H54 (cell line): ENCODE measurements at regions not wholly inside any gene's neighbourhood (a gene's known extent, or its start where the extent isn't known, plus 50 kb on each side); places are given as distances from the start of the nearest gene placed in this dataset.
"Not testable (repeated sequence)": the region's sequence is repeated elsewhere in the genome, so short reads cannot be mapped to it uniquely, and the experiment has no call there.

Source experiments
- DNase-seq: peaks from one replicate; pipeline ENCODE4 v3.0.0; 2011; ENCODE audit warnings: low spot score, mixed read lengths; ENCODE audit not compliant: insufficient read length
- FAIRE-seq: peaks from 3 replicates; lab custom pipeline; 2011; peaks lifted over from hg19 to GRCh38; lab: Jason Lieb, UNC
- POLR2A ChIP-seq: IDR thresholded peaks from 2 replicates; pipeline ENCODE4 v1.6.1; 2011; ENCODE audit warnings: low read depth, mild to moderate bottlenecking, low read length

DNA sequence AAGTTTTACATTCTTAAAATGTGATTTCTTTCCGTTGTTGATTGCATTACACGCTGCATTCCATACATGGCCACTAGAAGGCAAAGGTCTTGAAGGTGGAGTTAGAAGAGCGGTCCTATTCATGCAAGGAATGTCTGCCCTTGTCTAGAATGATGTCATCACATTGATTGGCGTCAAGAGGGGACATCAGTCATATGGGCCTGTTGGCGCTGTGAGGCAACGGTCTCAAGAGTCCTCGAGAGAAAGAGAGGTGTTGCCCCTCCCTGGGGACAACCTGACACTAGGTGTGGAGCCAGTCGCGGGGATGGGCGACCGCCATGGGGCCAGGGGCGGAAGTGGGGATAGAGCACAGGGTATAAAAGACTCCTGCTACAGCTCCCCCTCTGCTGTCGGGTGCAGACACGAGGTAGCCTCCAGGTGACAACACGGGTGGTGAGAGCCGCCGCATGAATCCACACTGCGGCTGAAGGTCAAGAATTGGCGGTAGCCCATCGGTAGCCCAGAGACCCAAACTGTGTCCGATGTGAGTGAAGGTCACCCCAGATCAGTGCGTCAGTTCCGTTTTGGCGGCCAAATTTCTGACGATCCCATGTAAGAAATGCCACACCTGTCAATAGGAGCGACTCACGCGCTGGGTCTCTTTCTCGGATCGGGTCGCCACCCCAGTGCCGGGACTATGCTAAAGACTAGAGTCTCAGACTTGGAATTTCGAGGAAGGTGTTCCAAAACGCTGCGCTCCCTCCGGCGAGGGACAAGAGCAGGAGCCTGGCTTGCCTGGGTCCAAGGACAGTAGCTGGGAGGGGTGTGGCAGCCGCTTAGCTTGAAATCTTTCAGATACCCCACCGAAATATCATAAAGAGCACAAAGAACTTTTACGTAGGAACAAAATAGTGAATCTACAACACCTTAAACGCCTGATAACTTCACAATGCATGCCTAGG, 93.2 kb upstream of the ZNF184 start:
- DNase-seq, result no peak
- FAIRE-seq, result no peak

GRCh38 chr6:27562027-27562410, 89.1 kb upstream of the ZNF184 start:
- DNase-seq, result no peak
- no peak for FAIRE-seq
- TF ChIP-seq POLR2A, result no peak

More for the DNA sequence above, 93.2 kb upstream of the ZNF184 start:
- TF ChIP-seq POLR2A, result no peak

- no peak for TF ChIP-seq POLR2A
- no peak for DNase-seq
- FAIRE-seq, result no peak
These were observed 85.3 kb upstream of the ZNF184 start for GRCh38 chr6:27558028-27558724.

DNA sequence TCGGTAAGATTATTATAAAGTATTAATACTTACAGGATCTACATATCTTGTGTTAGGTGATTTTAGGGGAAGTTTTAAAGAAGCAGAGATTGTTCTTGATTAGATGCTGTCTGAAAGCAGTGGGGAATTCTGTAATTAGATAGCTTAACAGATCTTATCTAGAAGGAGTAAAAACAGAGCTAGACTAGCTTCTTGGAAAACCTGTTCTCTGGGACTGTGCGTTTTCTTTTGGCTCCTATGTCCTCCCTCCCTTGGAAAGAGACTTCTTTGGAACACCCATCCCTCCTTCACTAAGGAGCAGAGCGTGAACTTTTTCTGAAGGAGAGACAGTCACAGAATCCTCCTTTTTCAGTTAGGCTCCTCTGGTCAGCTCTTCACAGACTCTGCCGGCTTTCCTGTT, 83.5 kb upstream of the ZNF184 start:
- DNase-seq (no peak), FAIRE-seq (no peak)
- no peak for TF ChIP-seq POLR2A

GRCh38 chr6:27553123-27553904, 80.4 kb upstream of the ZNF184 start:
- DNase-seq, result no peak
- no peak for TF ChIP-seq POLR2A
- FAIRE-seq, result peak; percentile 85

DNA sequence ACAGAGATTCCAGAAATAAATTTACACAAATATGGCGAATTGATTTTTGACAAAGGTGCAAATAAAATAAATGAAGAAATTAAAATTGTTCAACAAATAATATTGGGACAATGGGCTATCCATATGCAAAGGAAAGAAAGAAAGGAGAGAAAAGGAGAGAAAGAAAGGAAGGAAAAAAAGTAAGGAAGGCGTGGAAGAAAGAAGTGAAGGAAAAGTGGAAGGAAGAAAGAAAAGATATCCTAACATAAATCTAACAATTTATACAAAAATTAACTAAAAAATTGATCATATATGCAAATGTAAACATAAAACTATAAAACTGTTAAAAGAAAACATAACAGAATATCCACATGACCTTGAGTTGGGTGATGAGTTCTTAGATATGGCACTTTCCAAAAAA, 78.7 kb upstream of the ZNF184 start:
- FAIRE-seq (no peak), DNase-seq (no peak)
- no peak for TF ChIP-seq POLR2A

- no peak for FAIRE-seq
- DNase-seq, result no peak
- no peak for TF ChIP-seq POLR2A
These were observed 77.8 kb upstream of the ZNF184 start for GRCh38 chr6:27550692-27551091.

DNA sequence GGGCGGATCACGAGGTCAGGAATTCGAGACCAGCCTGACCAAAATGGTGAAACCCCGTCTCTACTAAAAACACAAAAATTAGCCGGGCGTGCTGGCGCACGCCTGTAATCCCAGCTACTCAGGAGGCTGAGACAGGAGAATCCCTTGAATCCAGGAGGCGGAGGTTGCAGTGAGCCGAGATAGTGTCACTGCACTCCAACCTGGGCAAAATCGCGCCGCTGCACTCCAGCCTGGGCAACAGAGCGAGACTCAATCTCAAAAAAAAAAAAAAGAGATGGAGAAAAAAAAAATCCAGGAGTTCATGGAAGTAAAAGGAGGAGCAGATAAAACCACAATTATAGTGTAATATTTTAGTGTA, 76.3 kb upstream of the ZNF184 start:
- DNase-seq, FAIRE-seq: not testable (repeated sequence)

DNA sequence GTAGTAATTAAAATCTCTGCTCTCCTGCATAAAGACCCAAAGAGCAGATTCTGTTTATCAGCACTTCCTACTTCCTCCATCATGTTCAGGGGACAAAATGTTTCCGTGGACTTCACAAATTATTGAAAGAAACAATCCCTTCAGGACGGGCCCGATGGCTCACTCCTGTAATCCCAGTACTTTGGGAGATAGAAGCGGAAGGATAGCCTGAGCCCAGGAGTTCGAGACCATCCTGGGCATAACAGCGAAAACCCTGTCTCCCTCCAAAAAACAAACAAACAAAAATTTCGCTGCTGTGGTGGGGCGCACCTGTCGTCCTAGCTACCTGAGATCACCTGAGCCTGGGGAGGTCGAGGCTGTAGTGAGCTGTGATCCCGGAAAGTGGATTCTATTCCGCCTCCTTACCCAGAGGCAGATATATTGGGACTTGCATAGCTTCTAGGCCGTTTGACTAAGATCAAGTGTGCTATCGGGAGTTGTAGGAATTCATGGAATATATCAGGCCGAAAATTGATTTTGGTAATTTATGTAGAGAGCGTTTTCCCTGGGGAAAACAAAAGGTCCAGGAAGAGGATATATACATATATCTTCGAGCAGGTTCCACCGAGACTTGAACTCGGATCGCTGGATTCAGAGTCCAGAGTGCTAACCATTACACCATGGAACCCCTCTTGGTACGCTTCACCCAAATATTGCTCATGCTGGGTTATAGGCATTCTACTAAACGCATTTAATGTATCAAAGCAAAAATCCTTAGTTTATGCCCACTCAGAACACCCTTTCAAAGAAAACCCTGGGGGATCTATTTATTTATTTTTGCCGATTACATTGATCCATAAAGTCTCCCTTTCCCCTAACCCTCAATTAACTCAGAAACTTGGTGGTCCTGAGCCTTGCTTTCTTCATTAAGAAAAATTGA, 74.5 kb upstream of the ZNF184 start:
- FAIRE-seq, result peak; percentile 66
- TF ChIP-seq POLR2A, result no peak
- no peak for DNase-seq

- FAIRE-seq, result no peak
- TF ChIP-seq POLR2A, result no peak
These were observed 73.6 kb upstream of the ZNF184 start for GRCh38 chr6:27546522-27546921.

DNA sequence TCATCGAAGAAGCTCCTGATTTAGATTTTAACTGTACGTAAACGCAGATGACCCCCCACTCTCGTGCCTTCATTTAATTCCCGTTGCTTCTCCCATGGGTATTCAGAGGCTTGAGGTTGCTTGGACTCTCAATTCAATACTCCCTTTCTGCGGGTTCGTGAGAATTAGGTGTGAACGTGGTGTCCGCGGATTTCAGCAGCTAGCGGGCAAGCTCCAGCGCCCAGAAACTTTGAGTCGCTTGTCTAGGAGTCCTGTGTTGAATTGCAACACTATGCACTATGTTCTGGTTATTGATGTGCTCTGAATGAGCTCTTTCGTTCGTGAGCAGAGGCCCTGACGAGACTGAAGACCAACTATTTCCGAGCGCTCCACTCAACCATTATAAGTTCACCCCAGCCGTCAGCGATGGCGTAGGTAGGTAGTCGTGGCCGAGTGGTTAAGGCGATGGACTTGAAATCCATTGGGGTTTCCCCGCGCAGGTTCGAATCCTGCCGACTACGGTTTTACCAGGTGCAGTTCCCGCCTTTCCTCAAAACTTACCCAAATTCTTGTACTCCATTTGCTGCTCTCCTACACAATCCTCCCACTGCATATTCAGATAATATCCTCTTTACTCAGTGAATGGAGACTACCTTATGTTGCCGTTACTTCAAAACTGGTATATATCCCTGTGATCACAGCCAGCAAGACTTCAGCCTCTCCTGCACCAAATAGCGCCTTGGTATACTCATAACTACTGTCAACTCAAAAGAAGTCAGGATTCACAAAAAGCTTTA, 72.6 kb upstream of the ZNF184 start:
- FAIRE-seq, result peak; percentile 58
- DNase-seq, result no peak
- no peak for TF ChIP-seq POLR2A

More at GRCh38 chr6:27546522-27546921, 73.6 kb upstream of the ZNF184 start:
- no peak for DNase-seq

DNA sequence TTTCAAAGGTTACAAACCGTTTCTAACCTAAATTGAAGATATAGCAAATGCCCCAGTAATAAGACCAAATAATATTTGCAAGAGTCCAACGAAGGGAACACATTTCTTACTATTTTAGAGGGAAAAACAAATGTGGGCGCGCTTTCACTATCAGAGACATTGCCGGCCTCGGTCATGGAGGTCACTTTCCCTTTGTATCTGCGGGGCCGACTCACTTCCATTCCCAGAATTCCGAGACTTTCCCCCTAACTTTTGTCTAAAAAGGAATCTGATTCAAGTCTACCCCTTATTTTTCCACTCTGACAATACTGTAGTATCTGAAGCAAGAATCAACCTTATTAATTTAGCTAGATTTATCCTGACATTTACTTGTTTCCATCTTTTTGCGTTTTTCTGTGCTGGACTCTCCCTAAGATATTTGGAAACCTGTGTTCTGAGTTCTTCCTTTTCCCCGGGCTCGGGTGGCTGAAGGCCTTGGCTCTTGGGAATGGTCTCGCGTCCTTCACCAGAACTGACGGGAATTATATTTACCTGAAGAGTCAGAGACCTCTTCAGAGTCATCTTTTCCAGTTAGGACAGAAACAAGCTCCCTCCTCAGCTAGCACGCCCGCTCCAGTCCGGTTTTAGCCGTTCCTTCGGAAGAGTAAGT, 71.8 kb upstream of the ZNF184 start:
- no peak for TF ChIP-seq POLR2A
- DNase-seq, result no peak
- FAIRE-seq, result no peak

- not testable (repeated sequence) for FAIRE-seq, DNase-seq
These were observed 71.2 kb upstream of the ZNF184 start for GRCh38 chr6:27544135-27544534.
